ENCODE measurements at regions not wholly inside any gene's neighbourhood (a gene's known extent, or its start where the extent isn't known, plus 50 kb on each side); places are given as distances from the start of the nearest gene placed in this dataset.

GRCh38 chr9:82168585-82168984 lies 180.0 kb downstream of the SPATA31D1 start:
- TF ChIP-seq CTCF (IDR thresholded peaks at IDR 0.05) (no peak), POLR2A (IDR thresholded peaks at IDR 0.05) (no peak)

Data from lower leg skin (tissue), 3 donors.